AG08395 (cell line): ENCODE measurements at regions not wholly inside any gene's neighbourhood (a gene's known extent, or its start where the extent isn't known, plus 50 kb on each side); places are given as distances from the start of the nearest gene placed in this dataset.

Experiments used
- DNase-seq: peaks from one replicate; pipeline ENCODE4 v3.0.0; 2012; ENCODE audit warnings: mixed read lengths, low spot score

GRCh38 chr10:121171825-121172787 lies 320.9 kb downstream of the WDR11 start:
- DNase-seq, result no peak

GRCh38 chr10:121179006-121179405 lies 327.8 kb downstream of the WDR11 start:
- DNase-seq, result no peak

GRCh38 chr10:121182219-121182618 lies 331.1 kb downstream of the WDR11 start:
- DNase-seq, result no peak

GRCh38 chr10:121183236-121183635 lies 332.1 kb downstream of the WDR11 start:
- no peak for DNase-seq

- DNase-seq, result no peak
Observed at GRCh38 chr10:121183707-121184106, 332.5 kb downstream of the WDR11 start.

GRCh38 chr10:121185816-121186455 lies 334.8 kb downstream of the WDR11 start:
- DNase-seq, result no peak

- DNase-seq, result no peak
Observed at GRCh38 chr10:121187391-121187790, 336.2 kb downstream of the WDR11 start.

GRCh38 chr10:121188005-121188404 lies 336.8 kb downstream of the WDR11 start:
- DNase-seq, result no peak

- DNase-seq, result no peak
Observed at GRCh38 chr10:121189066-121189465, 337.9 kb downstream of the WDR11 start.

- DNase-seq, result no peak
Observed at GRCh38 chr10:121194696-121195523, 343.7 kb downstream of the WDR11 start.

GRCh38 chr10:121195524-121195910 lies 344.4 kb downstream of the WDR11 start:
- no peak for DNase-seq

GRCh38 chr10:121199081-121199480 lies 347.9 kb downstream of the WDR11 start:
- no peak for DNase-seq

GRCh38 chr10:121205625-121206024 lies 354.5 kb downstream of the WDR11 start:
- no peak for DNase-seq

- no peak for DNase-seq
Observed at GRCh38 chr10:121211446-121211845, 360.3 kb downstream of the WDR11 start.

GRCh38 chr10:121213437-121213836 lies 362.3 kb downstream of the WDR11 start:
- no peak for DNase-seq

GRCh38 chr10:121216295-121216694 lies 365.1 kb downstream of the WDR11 start:
- no peak for DNase-seq

GRCh38 chr10:121216721-121217181 lies 365.6 kb downstream of the WDR11 start:
- DNase-seq, result no peak

GRCh38 chr10:121217331-121217730 lies 366.2 kb downstream of the WDR11 start:
- DNase-seq, result no peak

- no peak for DNase-seq
Observed at GRCh38 chr10:121221072-121221471, 369.9 kb downstream of the WDR11 start.

- DNase-seq, result no peak
Observed at GRCh38 chr10:121221991-121222390, 370.8 kb downstream of the WDR11 start.

GRCh38 chr10:121222842-121223241 lies 371.7 kb downstream of the WDR11 start:
- no peak for DNase-seq

GRCh38 chr10:121231079-121231478 lies 367.2 kb downstream of the FGFR2 start:
- DNase-seq, result no peak
